ENCODE measurements at regions not wholly inside any gene's neighbourhood (a gene's known extent, or its start where the extent isn't known, plus 50 kb on each side); places are given as distances from the start of the nearest gene placed in this dataset.

- no peak overlapping the region for H3K4me3 ChIP-seq (replicated peaks in 1 of 3; ENCODE audit: low read depth in 2 of 3, low read length in 3 of 3)
- no peaks in the 10 kb centered on the region for H4K20me1 ChIP-seq (ENCODE audit: insufficient read depth, low read length)
- H3K27me3 Mint-ChIP-seq (ENCODE audit: low read depth in 3 of 3): peaks cover 0 to 2% (median 0%) of the 10 kb centered on the region in 3 donors
- H3K27ac Mint-ChIP-seq: no peak overlapping the region
- no peaks in the 10 kb centered on the region for H3K4me1 Mint-ChIP-seq
- peaks cover 5 to 22% of the 10 kb centered on the region in 2 donors for H3K9me3 ChIP-seq (replicated peaks in 1 of 2; ENCODE audit: control insufficient read depth in 1 of 2, insufficient read depth in 1 of 2, low read length in 2 of 2)
- H3K9ac ChIP-seq (ENCODE audit: insufficient read depth, low read length, poor library complexity, severe bottlenecking): no peak overlapping the region
- no peak for TF ChIP-seq CTCF (IDR thresholded peaks at IDR 0.05)
- 82% methylated on average over 5 of the region's 5 CpGs for WGBS (ENCODE audit: insufficient coverage)
- no peaks in the 10 kb centered on the region for H3K79me2 ChIP-seq (ENCODE audit: insufficient read depth, low read length)
- no peak overlapping the region for H2AFZ ChIP-seq (ENCODE audit: insufficient read depth, low read depth, low read length, poor library complexity, severe bottlenecking)
- no peaks in the 10 kb centered on the region for H3K36me3 ChIP-seq (replicated peaks in 1 of 2; ENCODE audit: control insufficient read depth in 1 of 2, insufficient read depth in 2 of 2, low read length in 2 of 2)
- no peak overlapping the region for H3K4me2 ChIP-seq (replicated peaks; ENCODE audit: extremely low read depth, low read length, poor library complexity, severe bottlenecking)
- H3K4me1 ChIP-seq (ENCODE audit: control insufficient read depth in 1 of 2, insufficient read depth in 2 of 2, low read length in 2 of 2): no peaks in the 10 kb centered on the region
- H3K36me3 Mint-ChIP-seq: no peaks in the 10 kb centered on the region
- H3K27ac ChIP-seq (ENCODE audit: low read depth in 1 of 2, low read length in 2 of 2): no peak overlapping the region
- H3K4me3 Mint-ChIP-seq: no peak overlapping the region
- DNase-seq: no peak
- intact Hi-C loops (cut with micrococcal nuclease): no loop called here
- peaks cover 2 to 17% (median 9%) of the 10 kb centered on the region in 7 donors for H3K9me3 Mint-ChIP-seq
- H3K27me3 ChIP-seq (ENCODE audit: control insufficient read depth in 2 of 2, insufficient read depth in 2 of 2, low read length in 2 of 2): no peaks in the 10 kb centered on the region
These were observed 321.3 kb downstream of the RAB28 start for GRCh38 chr4:13162886-13163285.

- H3K79me2 ChIP-seq (ENCODE audit: insufficient read depth, low read length): no peaks in the 10 kb centered on the region
- H4K20me1 ChIP-seq (ENCODE audit: insufficient read depth, low read length): no peaks in the 10 kb centered on the region
- H3K4me1 Mint-ChIP-seq: no peaks in the 10 kb centered on the region
- H3K9me3 Mint-ChIP-seq: peaks cover 2 to 15% (median 8%) of the 10 kb centered on the region in 7 donors
- H2AFZ ChIP-seq (ENCODE audit: insufficient read depth, low read depth, low read length, poor library complexity, severe bottlenecking): no peak overlapping the region
- peaks cover 5 to 18% of the 10 kb centered on the region in 2 donors for H3K9me3 ChIP-seq (replicated peaks in 1 of 2; ENCODE audit: control insufficient read depth in 1 of 2, insufficient read depth in 1 of 2, low read length in 2 of 2)
- WGBS (ENCODE audit: insufficient coverage): no CpG with 5 or more reads among the region's 2 CpGs
- no peak overlapping the region for H3K27ac Mint-ChIP-seq
- no peak for DNase-seq
- no peak overlapping the region for H3K4me3 Mint-ChIP-seq
- TF ChIP-seq CTCF (IDR thresholded peaks at IDR 0.05): no peak
- H3K27me3 ChIP-seq (ENCODE audit: control insufficient read depth in 2 of 2, insufficient read depth in 2 of 2, low read length in 2 of 2): no peaks in the 10 kb centered on the region
- H3K4me1 ChIP-seq (ENCODE audit: control insufficient read depth in 1 of 2, insufficient read depth in 2 of 2, low read length in 2 of 2): no peaks in the 10 kb centered on the region
- no peak overlapping the region for H3K4me3 ChIP-seq (replicated peaks in 1 of 3; ENCODE audit: low read depth in 2 of 3, low read length in 3 of 3)
- no peak overlapping the region for H3K4me2 ChIP-seq (replicated peaks; ENCODE audit: extremely low read depth, low read length, poor library complexity, severe bottlenecking)
- intact Hi-C loops (cut with micrococcal nuclease): no loop called here
- no peak overlapping the region for H3K27ac ChIP-seq (ENCODE audit: low read depth in 1 of 2, low read length in 2 of 2)
- no peaks in the 10 kb centered on the region for H3K36me3 Mint-ChIP-seq
- H3K36me3 ChIP-seq (replicated peaks in 1 of 2; ENCODE audit: control insufficient read depth in 1 of 2, insufficient read depth in 2 of 2, low read length in 2 of 2): no peaks in the 10 kb centered on the region
- no peak overlapping the region for H3K9ac ChIP-seq (ENCODE audit: insufficient read depth, low read length, poor library complexity, severe bottlenecking)
- peaks cover 0 to 2% (median 0%) of the 10 kb centered on the region in 3 donors for H3K27me3 Mint-ChIP-seq (ENCODE audit: low read depth in 3 of 3)
These were observed 323.2 kb downstream of the RAB28 start for GRCh38 chr4:13160920-13161319.
